HG02588 (cell line): ENCODE measurements at regions not wholly inside any gene's neighbourhood (a gene's known extent, or its start where the extent isn't known, plus 50 kb on each side); places are given as distances from the start of the nearest gene placed in this dataset.

Source experiments
- ATAC-seq: cut with Tn5 transposase; IDR thresholded peaks from one replicate; pipeline ENCODE4 v1.9.1; 2021; ENCODE audit warnings: mild to moderate bottlenecking, moderate library complexity; ENCODE audit not compliant: unreplicated experiment

- no peak for ATAC-seq
These were observed 69.6 kb downstream of the RBFOX3 start for GRCh38 chr17:79541056-79541850.

GRCh38 chr17:79539944-79540705 is 70.7 kb downstream of the RBFOX3 start:
- no peak for ATAC-seq

- no peak for ATAC-seq
These were observed 72.6 kb downstream of the RBFOX3 start for GRCh38 chr17:79538291-79538690.

- no peak for ATAC-seq
These were observed 73.2 kb downstream of the RBFOX3 start for GRCh38 chr17:79537686-79538085.

- ATAC-seq = no peak
These were observed 73.8 kb downstream of the RBFOX3 start for GRCh38 chr17:79537061-79537460.

- ATAC-seq = no peak
These were observed 74.5 kb downstream of the RBFOX3 start for GRCh38 chr17:79536212-79536840.

- no peak for ATAC-seq
These were observed 75.2 kb downstream of the RBFOX3 start for GRCh38 chr17:79535728-79536025.

GRCh38 chr17:79534851-79535727 is 75.8 kb downstream of the RBFOX3 start:
- ATAC-seq = no peak

- no peak for ATAC-seq
These were observed 76.7 kb downstream of the RBFOX3 start for GRCh38 chr17:79534111-79534510.

GRCh38 chr17:79533116-79533515 is 77.7 kb downstream of the RBFOX3 start:
- no peak for ATAC-seq

GRCh38 chr17:79532107-79532790 is 78.6 kb downstream of the RBFOX3 start:
- ATAC-seq = no peak

- ATAC-seq = no peak
These were observed 79.4 kb downstream of the RBFOX3 start for GRCh38 chr17:79531191-79532095.

GRCh38 chr17:79530361-79531105 is 80.3 kb downstream of the RBFOX3 start:
- no peak for ATAC-seq

- ATAC-seq = no peak
These were observed 81.2 kb downstream of the RBFOX3 start for GRCh38 chr17:79529661-79530081.

- no peak for ATAC-seq
These were observed 82.2 kb downstream of the RBFOX3 start for GRCh38 chr17:79528592-79529125.

GRCh38 chr17:79527306-79527705 is 83.5 kb downstream of the RBFOX3 start:
- no peak for ATAC-seq

GRCh38 chr17:79525793-79526677 is 84.8 kb downstream of the RBFOX3 start:
- ATAC-seq = no peak
